ENCODE measurements at regions not wholly inside any gene's neighbourhood (a gene's known extent, or its start where the extent isn't known, plus 50 kb on each side); places are given as distances from the start of the nearest gene placed in this dataset.

GRCh38 chr11:80365076-80365725, 924.4 kb upstream of the TENM4 start:
- H3K4me1 ChIP-seq: no peaks in the 10 kb centered on the region
- TF ChIP-seq CTCF (IDR thresholded peaks at IDR 0.05): no peak
- DNase-seq: no peak
- H3K9me3 ChIP-seq: no peaks in the 10 kb centered on the region
- intact Hi-C loops (cut with DNase I; ENCODE audit: low total_unique reads): no loop called here
- H3K36me3 ChIP-seq: no peaks in the 10 kb centered on the region
- no peak overlapping the region for H3K4me3 ChIP-seq
- H3K27me3 ChIP-seq: no peaks in the 10 kb centered on the region
- H3K27ac ChIP-seq: no peak overlapping the region

DNA sequence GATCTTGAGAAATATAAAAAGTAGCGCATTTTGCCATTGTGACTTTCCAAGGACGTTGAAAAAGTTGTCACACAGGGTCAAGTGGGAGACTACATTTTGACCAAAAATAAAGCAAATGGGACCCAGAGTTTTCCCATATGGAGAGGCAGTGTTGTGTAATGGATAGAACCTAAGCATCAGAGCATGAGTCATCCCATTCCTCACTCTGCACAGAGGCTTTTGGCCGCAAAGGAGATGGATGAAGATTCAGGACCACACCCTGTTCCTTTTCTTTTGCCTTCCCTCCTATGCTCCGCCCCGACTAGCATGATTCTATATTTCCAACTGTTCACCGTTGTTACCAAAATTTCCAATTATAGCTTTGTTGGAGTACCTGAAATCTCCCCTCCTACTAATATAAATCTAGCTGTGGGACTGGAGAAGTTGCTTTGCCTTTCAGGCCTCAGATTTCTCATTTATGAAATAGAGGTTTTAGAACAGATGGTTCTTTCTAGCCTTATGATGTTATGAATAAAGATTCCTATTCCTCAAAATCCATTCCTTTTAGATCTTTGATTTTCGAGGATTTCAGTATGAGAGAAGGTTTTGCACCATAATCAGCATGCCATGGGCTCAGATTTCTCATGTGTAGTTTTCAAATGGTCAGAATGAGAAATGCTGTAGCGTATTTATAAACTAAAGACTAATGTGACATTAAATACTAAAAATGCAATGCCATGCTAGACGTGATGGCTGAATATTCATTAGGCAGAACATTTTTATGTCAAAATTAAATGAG, 921.9 kb upstream of the TENM4 start:
- DNase-seq: no peak
- intact Hi-C loops (cut with DNase I; ENCODE audit: low total_unique reads): no loop called here

DNA sequence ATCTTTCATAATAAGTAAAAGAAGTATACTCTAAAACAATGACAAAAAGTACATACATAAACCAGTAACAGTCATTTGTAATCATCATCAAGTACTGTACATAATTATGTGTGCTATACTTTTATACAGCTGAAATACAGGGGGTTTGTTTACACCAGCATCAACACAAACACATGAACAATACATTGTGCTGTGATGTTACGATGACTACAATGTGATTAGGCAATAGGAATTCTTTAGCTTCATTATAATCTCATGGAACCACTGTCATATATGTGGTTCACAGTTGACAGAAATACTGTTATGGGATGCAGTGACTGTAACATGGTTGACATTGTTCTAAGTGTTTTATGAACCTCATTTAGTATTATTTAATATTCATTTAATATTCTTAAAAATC, 914.4 kb upstream of the TENM4 start:
- Histone ChIP-seq H3K36me3 (no peaks in the 10 kb centered on the region), H3K9me3 (no peaks in the 10 kb centered on the region), H3K27me3 (no peaks in the 10 kb centered on the region), H3K4me1 (no peaks in the 10 kb centered on the region), H3K27ac (no peak overlapping the region), H3K4me3 (no peak overlapping the region)
- no peak for DNase-seq
- no peak for TF ChIP-seq CTCF (IDR thresholded peaks at IDR 0.05)
- intact Hi-C loops (cut with DNase I; ENCODE audit: low total_unique reads): no loop called here

More for the DNA sequence above, 921.9 kb upstream of the TENM4 start:
- TF ChIP-seq CTCF (IDR thresholded peaks at IDR 0.05): no peak
- H3K27me3 ChIP-seq: no peaks in the 10 kb centered on the region
- H3K4me1 ChIP-seq: no peaks in the 10 kb centered on the region
- H3K4me3 ChIP-seq: no peak overlapping the region
- no peaks in the 10 kb centered on the region for H3K9me3 ChIP-seq
- H3K27ac ChIP-seq: no peak overlapping the region
- H3K36me3 ChIP-seq: no peaks in the 10 kb centered on the region

- intact Hi-C loops (cut with DNase I; ENCODE audit: low total_unique reads): no loop called here
Observed at GRCh38 chr11:80350541-80350940, 909.7 kb upstream of the TENM4 start.

GRCh38 chr11:80349997-80350396, 909.2 kb upstream of the TENM4 start:
- Histone ChIP-seq H3K36me3 (no peaks in the 10 kb centered on the region), H3K27me3 (no peaks in the 10 kb centered on the region), H3K27ac (no peak overlapping the region), H3K9me3 (no peaks in the 10 kb centered on the region), H3K4me1 (no peaks in the 10 kb centered on the region), H3K4me3 (no peak overlapping the region)
- intact Hi-C loops (cut with DNase I; ENCODE audit: low total_unique reads): no loop called here
- DNase-seq: no peak
- no peak for TF ChIP-seq CTCF (IDR thresholded peaks at IDR 0.05)

More at GRCh38 chr11:80350541-80350940, 909.7 kb upstream of the TENM4 start:
- no peak overlapping the region for H3K4me3 ChIP-seq
- no peak for DNase-seq
- no peaks in the 10 kb centered on the region for H3K36me3 ChIP-seq
- H3K9me3 ChIP-seq: no peaks in the 10 kb centered on the region
- H3K27ac ChIP-seq: no peak overlapping the region
- H3K4me1 ChIP-seq: no peaks in the 10 kb centered on the region
- no peaks in the 10 kb centered on the region for H3K27me3 ChIP-seq
- no peak for TF ChIP-seq CTCF (IDR thresholded peaks at IDR 0.05)

Data from tibial artery (tissue), 4 donors.